Chondrocyte (in vitro differentiated cells): ENCODE measurements at regions not wholly inside any gene's neighbourhood (a gene's known extent, or its start where the extent isn't known, plus 50 kb on each side); places are given as distances from the start of the nearest gene placed in this dataset.

Experiments used
- DNase-seq: peaks from one replicate; pipeline ENCODE4 v3.0.0; 2021; ENCODE audit warnings: mixed read lengths, low spot score
- H3K27ac Mint-ChIP-seq: one replicate; pipeline ENCODE4 v1.8.0; 2021; ENCODE audit warnings: mild to moderate bottlenecking, moderate library complexity, mixed read lengths; ENCODE audit not compliant: unreplicated experiment
- H3K27me3 Mint-ChIP-seq: 2 replicates; pipeline ENCODE4 v1.8.0; 2021; ENCODE audit warnings: low read depth, mixed read lengths
- H3K36me3 Mint-ChIP-seq: 2 replicates; pipeline ENCODE4 v1.8.0; 2021; ENCODE audit warnings: low read depth, mixed read lengths
- H3K4me1 Mint-ChIP-seq: 2 replicates; pipeline ENCODE4 v1.8.0; 2021; ENCODE audit warnings: low read depth, mild to moderate bottlenecking, mixed read lengths
- H3K4me3 Mint-ChIP-seq: one replicate; pipeline ENCODE4 v1.8.0; 2021; ENCODE audit warnings: mild to moderate bottlenecking, moderate library complexity, mixed read lengths; ENCODE audit not compliant: unreplicated experiment
- H3K9me3 Mint-ChIP-seq: 2 replicates; pipeline ENCODE4 v1.8.0; 2021; ENCODE audit warnings: low read depth, mixed read lengths
- TF ChIP-seq, protein P1 (sequence below): fragments of 200-600 bp; sonication (generic); IDR thresholded peaks from 2 replicates; pipeline ENCODE4 v1.5.0; 2021; ENCODE audit warnings: antibody characterized with exemption, mild to moderate bottlenecking, moderate library complexity

DNA sequence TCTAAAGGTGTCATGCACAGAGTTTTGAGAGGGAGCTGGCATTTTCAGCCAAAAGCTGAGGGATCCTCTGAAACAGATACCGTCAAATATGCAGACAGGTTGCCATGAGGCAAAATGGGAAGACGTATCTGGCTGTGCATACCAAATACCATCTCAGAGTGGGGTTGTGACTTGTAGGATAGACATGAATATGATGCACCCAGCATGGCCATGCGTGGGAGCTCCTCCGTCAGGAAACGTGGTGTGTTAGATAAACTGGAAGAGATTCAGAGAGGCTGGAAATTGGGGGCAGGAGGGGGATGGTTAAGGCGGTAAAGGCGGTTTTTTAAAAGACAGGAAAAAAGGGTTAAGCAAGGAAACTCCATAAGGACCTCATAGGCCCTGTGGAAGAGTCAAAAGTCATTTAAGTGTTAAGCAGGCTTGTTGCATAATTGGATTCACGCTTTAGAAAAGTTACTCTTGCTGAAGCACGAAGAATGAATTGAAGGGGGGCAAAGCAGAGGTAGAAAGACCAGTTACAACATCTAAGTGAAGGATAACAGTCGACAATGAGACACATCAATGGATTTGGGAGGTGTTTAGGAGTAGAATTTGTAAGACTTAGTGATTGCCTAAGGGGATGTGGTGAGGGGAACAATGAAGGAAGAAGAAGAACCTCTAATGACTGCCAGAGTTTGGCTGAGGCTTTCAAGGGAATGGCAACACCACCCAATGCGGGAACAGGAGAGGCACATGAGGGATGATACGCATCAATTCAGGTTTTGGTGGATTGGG lies 139.6 kb upstream of the CTAGE1 start:
- no peak overlapping the region for H3K4me3 Mint-ChIP-seq
- DNase-seq = no peak
- H3K4me1 Mint-ChIP-seq = peaks cover 44% of the 10 kb centered on the region
- H3K9me3 Mint-ChIP-seq = no peaks in the 10 kb centered on the region
- peak overlapping the region; percentile 23 for H3K27ac Mint-ChIP-seq
- H3K27me3 Mint-ChIP-seq = no peaks in the 10 kb centered on the region
- no peaks in the 10 kb centered on the region for H3K36me3 Mint-ChIP-seq
- TF ChIP-seq, protein P1, sequence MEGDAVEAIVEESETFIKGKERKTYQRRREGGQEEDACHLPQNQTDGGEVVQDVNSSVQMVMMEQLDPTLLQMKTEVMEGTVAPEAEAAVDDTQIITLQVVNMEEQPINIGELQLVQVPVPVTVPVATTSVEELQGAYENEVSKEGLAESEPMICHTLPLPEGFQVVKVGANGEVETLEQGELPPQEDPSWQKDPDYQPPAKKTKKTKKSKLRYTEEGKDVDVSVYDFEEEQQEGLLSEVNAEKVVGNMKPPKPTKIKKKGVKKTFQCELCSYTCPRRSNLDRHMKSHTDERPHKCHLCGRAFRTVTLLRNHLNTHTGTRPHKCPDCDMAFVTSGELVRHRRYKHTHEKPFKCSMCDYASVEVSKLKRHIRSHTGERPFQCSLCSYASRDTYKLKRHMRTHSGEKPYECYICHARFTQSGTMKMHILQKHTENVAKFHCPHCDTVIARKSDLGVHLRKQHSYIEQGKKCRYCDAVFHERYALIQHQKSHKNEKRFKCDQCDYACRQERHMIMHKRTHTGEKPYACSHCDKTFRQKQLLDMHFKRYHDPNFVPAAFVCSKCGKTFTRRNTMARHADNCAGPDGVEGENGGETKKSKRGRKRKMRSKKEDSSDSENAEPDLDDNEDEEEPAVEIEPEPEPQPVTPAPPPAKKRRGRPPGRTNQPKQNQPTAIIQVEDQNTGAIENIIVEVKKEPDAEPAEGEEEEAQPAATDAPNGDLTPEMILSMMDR = no peak

DNA sequence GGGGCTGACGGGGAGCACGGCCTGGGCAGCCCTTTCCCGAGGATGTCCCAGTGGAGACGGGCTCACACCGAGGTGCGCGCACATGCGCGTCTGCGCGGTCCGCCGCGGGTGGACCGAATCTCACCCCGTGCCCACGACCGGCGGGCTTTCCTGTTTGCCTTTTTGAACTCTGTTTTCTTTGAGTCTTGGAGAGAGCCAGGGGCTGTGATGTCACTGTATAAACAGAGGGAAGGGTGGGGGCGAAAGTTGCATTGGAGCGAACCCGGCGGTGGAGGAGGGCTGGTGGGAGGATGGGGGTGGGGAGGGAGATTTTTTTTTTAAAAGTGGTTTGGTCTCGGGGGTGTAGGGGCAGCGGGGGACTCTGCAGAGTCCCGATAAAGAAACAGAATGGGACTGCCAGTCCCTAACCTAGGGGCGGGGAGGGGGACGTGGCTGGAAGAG lies 141.2 kb upstream of the CTAGE1 start:
- H3K27me3 Mint-ChIP-seq = no peaks in the 10 kb centered on the region
- H3K4me1 Mint-ChIP-seq = peaks cover 53% of the 10 kb centered on the region
- H3K4me3 Mint-ChIP-seq = peak overlapping the region; percentile 78
- H3K9me3 Mint-ChIP-seq = no peaks in the 10 kb centered on the region
- TF ChIP-seq, protein P1 = no peak
- no peak for DNase-seq
- H3K27ac Mint-ChIP-seq = peak overlapping the region; percentile 91
- no peaks in the 10 kb centered on the region for H3K36me3 Mint-ChIP-seq

DNA sequence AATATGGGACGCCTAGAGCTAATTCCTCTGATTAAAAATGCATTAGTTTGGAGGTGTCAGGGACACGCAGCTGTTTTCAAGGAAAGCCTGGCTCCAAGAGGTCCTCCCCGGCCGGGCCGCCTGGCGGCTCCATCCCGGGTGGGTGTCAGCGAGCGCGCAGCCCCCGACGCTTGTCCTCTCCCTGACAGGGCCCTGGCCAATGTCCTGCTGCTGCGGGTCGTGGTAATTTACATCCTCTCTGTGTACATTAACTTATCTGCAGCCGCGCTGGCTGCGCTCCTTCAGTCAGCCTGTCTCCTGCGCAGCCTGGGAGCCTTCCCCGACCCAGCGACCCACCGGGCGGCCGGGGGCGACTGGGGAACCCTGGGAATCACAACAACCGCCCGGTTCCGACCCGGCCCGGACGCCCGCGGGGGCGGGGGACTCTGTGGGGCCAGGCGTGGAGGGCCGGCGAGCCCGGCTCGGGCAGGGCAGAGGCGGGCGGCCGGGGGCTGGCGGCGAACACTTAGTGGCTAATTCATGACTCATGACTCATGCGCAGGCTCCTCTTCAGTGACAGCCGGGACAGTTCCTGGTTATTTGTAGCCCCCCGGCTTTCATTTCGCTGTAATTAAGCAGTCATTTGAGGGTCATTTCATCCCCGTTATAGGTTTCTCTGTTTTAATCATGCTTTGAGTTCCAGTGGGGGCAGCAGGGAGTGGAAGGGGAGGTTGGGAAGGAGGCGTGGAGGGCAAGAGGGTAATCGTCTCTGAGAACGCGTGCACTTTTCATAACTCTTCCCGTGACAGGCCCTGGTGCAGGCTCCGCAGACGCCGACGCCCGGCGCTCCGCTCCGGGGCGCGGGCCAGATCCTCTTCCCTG lies 141.9 kb upstream of the CTAGE1 start:
- no peaks in the 10 kb centered on the region for H3K36me3 Mint-ChIP-seq
- no peaks in the 10 kb centered on the region for H3K27me3 Mint-ChIP-seq
- H3K4me1 Mint-ChIP-seq = peaks cover 60% of the 10 kb centered on the region
- no peaks in the 10 kb centered on the region for H3K9me3 Mint-ChIP-seq
- no peak for DNase-seq
- TF ChIP-seq, protein P1 = peak; percentile 71
- H3K4me3 Mint-ChIP-seq = peak overlapping the region; percentile 78
- peak overlapping the region; percentile 92 for H3K27ac Mint-ChIP-seq

DNA sequence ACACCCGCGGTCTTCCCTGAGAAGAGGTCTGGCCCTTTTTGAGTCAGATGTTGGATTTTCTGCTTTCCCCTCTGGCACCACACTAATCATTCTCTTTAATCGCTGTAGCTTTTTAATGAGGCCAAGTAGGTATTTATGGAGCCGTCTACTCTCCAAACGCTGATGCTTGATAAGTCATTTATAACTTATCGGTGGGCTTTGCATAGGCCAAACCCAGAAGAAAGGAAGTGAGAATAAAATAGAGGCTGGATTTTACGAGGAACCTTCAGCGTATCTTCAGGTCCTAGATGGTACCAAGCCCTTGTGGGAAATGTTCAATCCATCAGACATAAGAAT lies 142.5 kb upstream of the CTAGE1 start:
- Mint-ChIP-seq H3K9me3 (no peaks in the 10 kb centered on the region), H3K4me3 (peak overlapping the region; percentile 78), H3K36me3 (no peaks in the 10 kb centered on the region), H3K27ac (peak overlapping the region; percentile 92), H3K27me3 (no peaks in the 10 kb centered on the region), H3K4me1 (peaks cover 63% of the 10 kb centered on the region)
- no peak for DNase-seq
- TF ChIP-seq, protein P1 = no peak

DNA sequence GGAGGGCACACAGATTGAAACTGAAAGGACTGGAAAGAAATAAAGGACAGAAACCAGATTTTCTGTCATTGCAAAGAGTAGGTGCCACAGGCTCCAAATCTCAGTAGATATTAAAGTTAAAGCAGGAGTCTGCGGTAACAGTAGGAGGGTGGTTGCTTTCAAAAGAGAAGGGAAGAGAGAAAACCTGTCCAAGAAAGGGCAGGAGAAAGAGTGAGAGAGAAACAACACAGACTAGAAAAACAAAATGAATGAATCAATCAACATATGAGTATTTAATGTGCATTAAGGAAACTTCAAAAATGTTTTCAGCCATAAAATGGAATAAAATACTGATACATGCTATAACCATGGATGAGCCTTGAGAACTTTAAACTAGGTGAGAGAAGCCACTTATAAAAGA lies 143.1 kb upstream of the CTAGE1 start:
- DNase-seq = no peak
- H3K27ac Mint-ChIP-seq = no peak overlapping the region
- H3K4me3 Mint-ChIP-seq = no peak overlapping the region
- no peaks in the 10 kb centered on the region for H3K27me3 Mint-ChIP-seq
- no peaks in the 10 kb centered on the region for H3K9me3 Mint-ChIP-seq
- TF ChIP-seq, protein P1 = no peak
- H3K36me3 Mint-ChIP-seq = no peaks in the 10 kb centered on the region
- peaks cover 63% of the 10 kb centered on the region for H3K4me1 Mint-ChIP-seq
